MM.1S (cell line): ENCODE measurements at regions not wholly inside any gene's neighbourhood (a gene's known extent, or its start where the extent isn't known, plus 50 kb on each side); places are given as distances from the start of the nearest gene placed in this dataset.

ENCODE experiments used
- DNase-seq: peaks from one replicate; pipeline ENCODE4 v3.0.0-alpha.2; 2015
- H2AFZ ChIP-seq: fragments of 300-600 bp; sonication (generic); 2 replicates; pipeline ENCODE4 v1.6.0; 2016; ENCODE audit warnings: antibody characterized with exemption, low read length
- H3F3A ChIP-seq: fragments of 300-600 bp; sonication (generic); 2 replicates; pipeline ENCODE4 v1.6.1; 2016; ENCODE audit warnings: mild to moderate bottlenecking, antibody characterized with exemption, low read length, moderate library complexity, mixed read lengths; ENCODE audit not compliant: insufficient read depth
- H3K27ac ChIP-seq: fragments of 300-600 bp; sonication (generic); 2 replicates; pipeline ENCODE4 v1.5.1; 2016; ENCODE audit warnings: mild to moderate bottlenecking, low read length
- H3K27me3 ChIP-seq: fragments of 300-600 bp; sonication (generic); replicated peaks from 2 replicates; pipeline ENCODE4 v1.6.0; 2016; ENCODE audit warnings: low read length; ENCODE audit not compliant: insufficient read depth
- H3K36me3 ChIP-seq: fragments of 300-600 bp; sonication (generic); replicated peaks from 2 replicates; pipeline ENCODE4 v1.6.1; 2016; ENCODE audit warnings: mild to moderate bottlenecking, low read length, mixed read lengths; ENCODE audit not compliant: insufficient read depth
- H3K4me1 ChIP-seq: fragments of 300-600 bp; sonication (generic); 2 replicates; pipeline ENCODE4 v1.6.1; 2016; ENCODE audit warnings: low read length, mixed read lengths
- H3K4me2 ChIP-seq: fragments of 300-600 bp; sonication (generic); 2 replicates; pipeline ENCODE4 v1.6.0; 2016; ENCODE audit warnings: low read depth, low read length
- H3K4me3 ChIP-seq: fragments of 300-600 bp; sonication (generic); 2 replicates; pipeline ENCODE4 v1.5.1; 2016; ENCODE audit warnings: low read length, mixed read lengths
- H3K79me2 ChIP-seq: fragments of 300-600 bp; sonication (generic); 2 replicates; pipeline ENCODE4 v1.6.1; 2016; ENCODE audit warnings: mixed run types, low read length, mixed read lengths
- H3K9ac ChIP-seq: fragments of 300-600 bp; sonication (generic); 2 replicates; pipeline ENCODE4 v1.6.1; 2016; ENCODE audit warnings: low read length, mixed read lengths
- H3K9me2 ChIP-seq: fragments of 300-600 bp; sonication (generic); replicated peaks from 2 replicates; pipeline ENCODE4 v1.6.1; 2016; ENCODE audit warnings: mild to moderate bottlenecking, low read length, mixed read lengths; ENCODE audit not compliant: insufficient read depth
- H3K9me3 ChIP-seq: fragments of 300-600 bp; sonication (generic); replicated peaks from 2 replicates; pipeline ENCODE4 v1.6.1; 2016; ENCODE audit warnings: mild to moderate bottlenecking, low read length, mixed read lengths; ENCODE audit not compliant: insufficient read depth
- H4K20me1 ChIP-seq: fragments of 300-600 bp; sonication (generic); 2 replicates; pipeline ENCODE4 v1.6.1; 2016; ENCODE audit warnings: mild to moderate bottlenecking, low read length, moderate library complexity, mixed read lengths; ENCODE audit not compliant: insufficient read depth
- EZH2 ChIP-seq: fragments of 300-600 bp; sonication (generic); optimal IDR thresholded peaks from 2 replicates; pipeline ENCODE3; 2017; ENCODE audit warnings: low read depth, mild to moderate bottlenecking, antibody characterized with exemption, low read length, mixed read lengths
- EZH2phosphoT487 ChIP-seq: fragments of 300-600 bp; sonication (generic); IDR thresholded peaks from 2 replicates; pipeline ENCODE4 v1.6.1; 2018; ENCODE audit warnings: antibody characterized with exemption, low read length
- TF ChIP-seq, protein P1 (sequence below): fragments of 300-600 bp; sonication (generic); IDR thresholded peaks from 2 replicates; pipeline ENCODE4 v1.5.1; 2016; ENCODE audit warnings: antibody characterized with exemption, low read length, mixed read lengths

DNA sequence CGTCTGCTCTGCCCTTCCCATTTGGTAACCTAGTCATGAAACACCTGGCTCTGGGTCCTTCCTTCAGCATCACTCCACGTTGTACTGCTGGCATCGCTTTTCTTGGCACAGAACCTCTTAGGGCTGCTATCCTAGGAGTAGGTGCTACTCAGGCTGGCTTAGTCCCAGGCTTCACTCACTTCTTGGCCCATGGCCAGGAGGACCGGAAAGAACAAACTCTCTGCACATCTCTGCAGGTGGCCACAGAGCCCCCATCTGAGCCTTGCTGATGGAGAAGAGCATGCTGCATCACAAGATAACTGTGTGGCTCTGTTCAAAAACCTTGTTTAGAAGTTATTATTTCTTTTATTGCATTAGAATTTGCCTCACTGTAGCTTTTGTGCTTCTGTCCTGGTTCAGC is 447.2 kb upstream of the TNP1 start:
- H3K4me3 ChIP-seq: no peak overlapping the region
- no peak for DNase-seq
- H3F3A ChIP-seq: no peaks in the 10 kb centered on the region
- TF ChIP-seq EZH2phosphoT487 (no peak), EZH2 (no peak)
- TF ChIP-seq, protein P1, sequence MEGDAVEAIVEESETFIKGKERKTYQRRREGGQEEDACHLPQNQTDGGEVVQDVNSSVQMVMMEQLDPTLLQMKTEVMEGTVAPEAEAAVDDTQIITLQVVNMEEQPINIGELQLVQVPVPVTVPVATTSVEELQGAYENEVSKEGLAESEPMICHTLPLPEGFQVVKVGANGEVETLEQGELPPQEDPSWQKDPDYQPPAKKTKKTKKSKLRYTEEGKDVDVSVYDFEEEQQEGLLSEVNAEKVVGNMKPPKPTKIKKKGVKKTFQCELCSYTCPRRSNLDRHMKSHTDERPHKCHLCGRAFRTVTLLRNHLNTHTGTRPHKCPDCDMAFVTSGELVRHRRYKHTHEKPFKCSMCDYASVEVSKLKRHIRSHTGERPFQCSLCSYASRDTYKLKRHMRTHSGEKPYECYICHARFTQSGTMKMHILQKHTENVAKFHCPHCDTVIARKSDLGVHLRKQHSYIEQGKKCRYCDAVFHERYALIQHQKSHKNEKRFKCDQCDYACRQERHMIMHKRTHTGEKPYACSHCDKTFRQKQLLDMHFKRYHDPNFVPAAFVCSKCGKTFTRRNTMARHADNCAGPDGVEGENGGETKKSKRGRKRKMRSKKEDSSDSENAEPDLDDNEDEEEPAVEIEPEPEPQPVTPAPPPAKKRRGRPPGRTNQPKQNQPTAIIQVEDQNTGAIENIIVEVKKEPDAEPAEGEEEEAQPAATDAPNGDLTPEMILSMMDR: no peak
- no peaks in the 10 kb centered on the region for H3K9me2 ChIP-seq
- H3K9me3 ChIP-seq: no peaks in the 10 kb centered on the region
- H2AFZ ChIP-seq: no peak overlapping the region
- H3K36me3 ChIP-seq: no peaks in the 10 kb centered on the region
- H3K27ac ChIP-seq: no peak overlapping the region
- no peaks in the 10 kb centered on the region for H3K27me3 ChIP-seq
- no peaks in the 10 kb centered on the region for H3K79me2 ChIP-seq
- H3K4me1 ChIP-seq: no peaks in the 10 kb centered on the region
- no peaks in the 10 kb centered on the region for H4K20me1 ChIP-seq
- H3K4me2 ChIP-seq: no peak overlapping the region
- H3K9ac ChIP-seq: no peak overlapping the region

DNA sequence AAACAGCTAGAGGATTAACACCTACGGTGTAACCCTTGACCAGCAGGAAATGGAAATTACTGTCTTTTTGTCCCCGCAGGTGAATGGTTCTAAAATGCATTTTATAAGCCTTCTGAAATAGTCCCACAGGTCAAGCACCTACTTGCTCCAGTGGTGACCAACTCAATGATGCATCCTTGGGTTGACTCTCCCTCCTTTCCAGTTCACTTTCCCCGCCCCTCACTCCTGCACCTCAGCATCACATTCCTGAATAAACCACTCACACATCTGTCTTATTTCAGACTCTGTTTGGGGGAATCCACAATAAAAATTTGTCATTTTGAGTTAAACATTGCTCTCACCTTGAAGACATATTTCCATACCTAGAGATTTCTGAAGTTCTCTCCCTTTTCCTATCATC is 446.0 kb upstream of the TNP1 start:
- Histone ChIP-seq H3F3A (no peaks in the 10 kb centered on the region), H3K9ac (no peak overlapping the region), H3K27me3 (no peaks in the 10 kb centered on the region), H3K4me2 (no peak overlapping the region), H3K79me2 (no peaks in the 10 kb centered on the region), H2AFZ (no peak overlapping the region), H4K20me1 (no peaks in the 10 kb centered on the region), H3K9me3 (no peaks in the 10 kb centered on the region), H3K4me1 (no peaks in the 10 kb centered on the region), H3K36me3 (no peaks in the 10 kb centered on the region), H3K4me3 (no peak overlapping the region), H3K27ac (no peak overlapping the region), H3K9me2 (no peaks in the 10 kb centered on the region)
- TF ChIP-seq EZH2phosphoT487 (no peak), EZH2 (no peak)
- TF ChIP-seq, protein P1: no peak
- no peak for DNase-seq

DNA sequence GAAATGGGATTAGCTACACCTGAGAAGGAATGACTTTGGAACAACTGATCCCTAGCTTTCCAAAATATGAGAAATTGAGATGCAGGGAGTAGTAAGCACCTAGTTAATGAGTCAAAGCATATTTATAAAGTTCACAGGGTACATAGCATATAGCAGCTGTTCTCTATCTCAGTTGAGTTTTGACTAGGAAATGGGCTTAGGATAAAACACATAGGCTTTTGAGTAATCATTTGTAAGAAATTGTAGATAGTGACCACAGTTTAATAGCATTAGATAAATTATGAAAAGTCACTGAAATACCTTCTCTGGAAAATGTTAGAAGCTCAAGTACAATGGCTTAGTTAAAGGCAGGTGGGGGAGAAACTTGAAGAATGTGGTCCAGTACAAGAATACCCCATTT is 444.7 kb upstream of the TNP1 start:
- Histone ChIP-seq H3K79me2 (no peaks in the 10 kb centered on the region), H2AFZ (no peak overlapping the region), H3K9me3 (no peaks in the 10 kb centered on the region), H3K36me3 (no peaks in the 10 kb centered on the region), H3K9me2 (no peaks in the 10 kb centered on the region), H3K27me3 (no peaks in the 10 kb centered on the region), H3K4me1 (no peaks in the 10 kb centered on the region), H3K9ac (no peak overlapping the region), H4K20me1 (no peaks in the 10 kb centered on the region), H3F3A (no peaks in the 10 kb centered on the region), H3K4me3 (no peak overlapping the region), H3K4me2 (no peak overlapping the region), H3K27ac (no peak overlapping the region)
- TF ChIP-seq, protein P1: no peak
- no peak for TF ChIP-seq EZH2
- no peak for TF ChIP-seq EZH2phosphoT487
- DNase-seq: no peak

DNA sequence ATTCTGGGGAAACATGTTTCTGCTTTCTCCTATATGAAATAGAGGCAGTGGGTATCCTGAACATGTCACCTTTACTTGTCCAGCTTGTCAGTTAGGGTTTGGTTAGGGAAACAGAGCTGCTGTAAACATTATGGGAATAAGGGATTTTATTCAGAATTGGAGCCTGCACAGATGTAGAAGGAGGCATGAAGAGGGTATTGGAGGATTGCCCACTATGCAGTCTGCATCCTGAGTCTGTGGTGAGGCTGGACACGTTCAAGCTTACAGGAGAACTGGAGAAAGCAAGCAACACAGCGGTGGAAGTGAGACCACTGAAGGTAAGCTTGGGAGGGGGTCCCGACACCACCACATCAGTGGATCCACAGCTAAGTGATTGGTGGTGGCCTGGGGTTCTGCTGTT is 443.0 kb upstream of the TNP1 start:
- Histone ChIP-seq H3K27ac (no peak overlapping the region), H3K9me2 (no peaks in the 10 kb centered on the region), H3K36me3 (no peaks in the 10 kb centered on the region), H3K9ac (no peak overlapping the region), H2AFZ (no peak overlapping the region), H3K27me3 (no peaks in the 10 kb centered on the region), H4K20me1 (no peaks in the 10 kb centered on the region), H3K4me2 (no peak overlapping the region), H3K9me3 (no peaks in the 10 kb centered on the region), H3K4me1 (no peaks in the 10 kb centered on the region), H3F3A (no peaks in the 10 kb centered on the region), H3K4me3 (no peak overlapping the region), H3K79me2 (no peaks in the 10 kb centered on the region)
- DNase-seq: no peak
- TF ChIP-seq, protein P1: no peak
- TF ChIP-seq EZH2phosphoT487 (no peak), EZH2 (no peak)
